ENCODE measurements at regions not wholly inside any gene's neighbourhood (a gene's known extent, or its start where the extent isn't known, plus 50 kb on each side); places are given as distances from the start of the nearest gene placed in this dataset.
"Not testable (repeated sequence)": the region's sequence is repeated elsewhere in the genome, so short reads cannot be mapped to it uniquely, and the experiment has no call there.

- no peak for DNase-seq
These were observed 626.5 kb upstream of the AUTS2 start for GRCh38 chr7:68971634-68972340.

GRCh38 chr7:68977385-68978055 is 620.8 kb upstream of the AUTS2 start:
- no peak for DNase-seq

- no peak for DNase-seq
These were observed 619.6 kb upstream of the AUTS2 start for GRCh38 chr7:68978710-68979109.

GRCh38 chr7:68980011-68980410 is 618.3 kb upstream of the AUTS2 start:
- DNase-seq, result no peak

GRCh38 chr7:68980432-68980831 is 617.8 kb upstream of the AUTS2 start:
- not testable (repeated sequence) for DNase-seq

GRCh38 chr7:68984306-68984705 is 614.0 kb upstream of the AUTS2 start:
- DNase-seq, result no peak

- DNase-seq, result no peak
These were observed 603.4 kb upstream of the AUTS2 start for GRCh38 chr7:68994841-68995240.

GRCh38 chr7:68998136-68998535 is 600.1 kb upstream of the AUTS2 start:
- no peak for DNase-seq

- DNase-seq, result no peak
These were observed 595.9 kb upstream of the AUTS2 start for GRCh38 chr7:69002416-69002815.

- DNase-seq, result no peak
These were observed 586.1 kb upstream of the AUTS2 start for GRCh38 chr7:69012149-69012548.

- no peak for DNase-seq
These were observed 581.1 kb upstream of the AUTS2 start for GRCh38 chr7:69017208-69017607.

- no peak for DNase-seq
These were observed 580.1 kb upstream of the AUTS2 start for GRCh38 chr7:69018200-69018599.

GRCh38 chr7:69019437-69019836 is 578.8 kb upstream of the AUTS2 start:
- DNase-seq, result no peak

- no peak for DNase-seq
These were observed 577.7 kb upstream of the AUTS2 start for GRCh38 chr7:69020536-69020935.

- no peak for DNase-seq
These were observed 573.0 kb upstream of the AUTS2 start for GRCh38 chr7:69025249-69025648.

GRCh38 chr7:69032848-69033247 is 565.4 kb upstream of the AUTS2 start:
- no peak for DNase-seq

- DNase-seq, result no peak
These were observed 562.4 kb upstream of the AUTS2 start for GRCh38 chr7:69035826-69036225.

GRCh38 chr7:69036301-69036700 is 562.0 kb upstream of the AUTS2 start:
- DNase-seq, result no peak

GRCh38 chr7:69038915-69039314 is 559.4 kb upstream of the AUTS2 start:
- DNase-seq, result no peak

- DNase-seq, result no peak
These were observed 556.1 kb upstream of the AUTS2 start for GRCh38 chr7:69042138-69042537.

GRCh38 chr7:69047151-69047754 is 551.0 kb upstream of the AUTS2 start:
- DNase-seq, result no peak

GRCh38 chr7:69049326-69049725 is 548.9 kb upstream of the AUTS2 start:
- DNase-seq, result no peak

GRCh38 chr7:69052447-69052846 is 545.8 kb upstream of the AUTS2 start:
- DNase-seq, result no peak

- no peak for DNase-seq
These were observed 537.8 kb upstream of the AUTS2 start for GRCh38 chr7:69060516-69060915.

All from CD4-positive, alpha-beta T cell treated with Interleukin-17A for 1 hour (primary cell).